Panc1 (cell line): ENCODE measurements at regions not wholly inside any gene's neighbourhood (a gene's known extent, or its start where the extent isn't known, plus 50 kb on each side); places are given as distances from the start of the nearest gene placed in this dataset.

Source experiments
- SIN3A ChIP-seq: IDR thresholded peaks from 2 replicates; pipeline ENCODE4 v1.6.1; 2012; ENCODE audit warnings: low read depth, mild to moderate bottlenecking, low read length, moderate library complexity, borderline replicate concordance; ENCODE audit not compliant: insufficient read depth
- TF ChIP-seq, protein P1 (sequence below), 2 experiments: IDR thresholded peaks; 2 replicates each; pipeline ENCODE4 v1.6.1; 2011 to 2012; ENCODE audit warnings: low read depth in 2 of 2, control low read depth in 1 of 2, low read length in 1 of 2, mild to moderate bottlenecking in 1 of 2, moderate library complexity in 1 of 2; ENCODE audit not compliant: insufficient read depth in 1 of 2
- TF ChIP-seq, protein P2 (sequence below): fragments of 450-650 bp; IDR thresholded peaks from 2 replicates; pipeline ENCODE4 v1.5.1; 2017; ENCODE audit warnings: mild to moderate bottlenecking

DNA sequence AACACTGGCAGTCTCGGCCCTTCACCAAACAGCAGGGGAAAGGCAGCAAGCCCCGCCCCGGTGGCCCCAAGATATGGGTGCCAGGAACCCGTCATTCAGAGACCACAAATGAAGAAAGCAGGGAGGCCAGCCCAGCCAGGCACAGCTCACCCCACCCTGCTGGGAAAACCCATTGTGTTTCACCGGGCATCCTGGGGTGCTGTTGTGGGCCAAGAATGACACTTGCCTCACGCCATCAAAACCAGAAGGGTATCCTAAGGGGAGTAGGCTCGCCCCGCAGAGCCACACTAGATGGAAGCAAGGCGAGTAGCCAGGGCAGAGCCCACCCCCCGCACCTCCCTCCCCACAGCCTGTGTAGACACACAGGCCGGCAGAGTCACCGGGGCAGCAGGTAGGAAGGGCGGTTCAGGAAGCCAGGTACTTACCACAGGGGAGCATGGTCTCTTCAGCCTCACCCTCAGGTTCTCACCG lies 72.5 kb upstream of the KCNMA1 start:
- TF ChIP-seq, protein P1, sequence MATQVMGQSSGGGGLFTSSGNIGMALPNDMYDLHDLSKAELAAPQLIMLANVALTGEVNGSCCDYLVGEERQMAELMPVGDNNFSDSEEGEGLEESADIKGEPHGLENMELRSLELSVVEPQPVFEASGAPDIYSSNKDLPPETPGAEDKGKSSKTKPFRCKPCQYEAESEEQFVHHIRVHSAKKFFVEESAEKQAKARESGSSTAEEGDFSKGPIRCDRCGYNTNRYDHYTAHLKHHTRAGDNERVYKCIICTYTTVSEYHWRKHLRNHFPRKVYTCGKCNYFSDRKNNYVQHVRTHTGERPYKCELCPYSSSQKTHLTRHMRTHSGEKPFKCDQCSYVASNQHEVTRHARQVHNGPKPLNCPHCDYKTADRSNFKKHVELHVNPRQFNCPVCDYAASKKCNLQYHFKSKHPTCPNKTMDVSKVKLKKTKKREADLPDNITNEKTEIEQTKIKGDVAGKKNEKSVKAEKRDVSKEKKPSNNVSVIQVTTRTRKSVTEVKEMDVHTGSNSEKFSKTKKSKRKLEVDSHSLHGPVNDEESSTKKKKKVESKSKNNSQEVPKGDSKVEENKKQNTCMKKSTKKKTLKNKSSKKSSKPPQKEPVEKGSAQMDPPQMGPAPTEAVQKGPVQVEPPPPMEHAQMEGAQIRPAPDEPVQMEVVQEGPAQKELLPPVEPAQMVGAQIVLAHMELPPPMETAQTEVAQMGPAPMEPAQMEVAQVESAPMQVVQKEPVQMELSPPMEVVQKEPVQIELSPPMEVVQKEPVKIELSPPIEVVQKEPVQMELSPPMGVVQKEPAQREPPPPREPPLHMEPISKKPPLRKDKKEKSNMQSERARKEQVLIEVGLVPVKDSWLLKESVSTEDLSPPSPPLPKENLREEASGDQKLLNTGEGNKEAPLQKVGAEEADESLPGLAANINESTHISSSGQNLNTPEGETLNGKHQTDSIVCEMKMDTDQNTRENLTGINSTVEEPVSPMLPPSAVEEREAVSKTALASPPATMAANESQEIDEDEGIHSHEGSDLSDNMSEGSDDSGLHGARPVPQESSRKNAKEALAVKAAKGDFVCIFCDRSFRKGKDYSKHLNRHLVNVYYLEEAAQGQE (IDR thresholded peaks at IDR 0.05; ENCODE audit: insufficient read depth in 1 of 2, low read depth in 2 of 2, low read length in 1 of 2) = no peak
- TF ChIP-seq, protein P2, sequence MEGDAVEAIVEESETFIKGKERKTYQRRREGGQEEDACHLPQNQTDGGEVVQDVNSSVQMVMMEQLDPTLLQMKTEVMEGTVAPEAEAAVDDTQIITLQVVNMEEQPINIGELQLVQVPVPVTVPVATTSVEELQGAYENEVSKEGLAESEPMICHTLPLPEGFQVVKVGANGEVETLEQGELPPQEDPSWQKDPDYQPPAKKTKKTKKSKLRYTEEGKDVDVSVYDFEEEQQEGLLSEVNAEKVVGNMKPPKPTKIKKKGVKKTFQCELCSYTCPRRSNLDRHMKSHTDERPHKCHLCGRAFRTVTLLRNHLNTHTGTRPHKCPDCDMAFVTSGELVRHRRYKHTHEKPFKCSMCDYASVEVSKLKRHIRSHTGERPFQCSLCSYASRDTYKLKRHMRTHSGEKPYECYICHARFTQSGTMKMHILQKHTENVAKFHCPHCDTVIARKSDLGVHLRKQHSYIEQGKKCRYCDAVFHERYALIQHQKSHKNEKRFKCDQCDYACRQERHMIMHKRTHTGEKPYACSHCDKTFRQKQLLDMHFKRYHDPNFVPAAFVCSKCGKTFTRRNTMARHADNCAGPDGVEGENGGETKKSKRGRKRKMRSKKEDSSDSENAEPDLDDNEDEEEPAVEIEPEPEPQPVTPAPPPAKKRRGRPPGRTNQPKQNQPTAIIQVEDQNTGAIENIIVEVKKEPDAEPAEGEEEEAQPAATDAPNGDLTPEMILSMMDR = no peak
- TF ChIP-seq SIN3A = no peak
